AG09319 (cell line): ENCODE measurements at regions not wholly inside any gene's neighbourhood (a gene's known extent, or its start where the extent isn't known, plus 50 kb on each side); places are given as distances from the start of the nearest gene placed in this dataset.
A peak's percentile ranks its signal among the peaks of the same experiment; 100 is the strongest.
"Not testable (repeated sequence)": the region's sequence is repeated elsewhere in the genome, so short reads cannot be mapped to it uniquely, and the experiment has no call there.

ENCODE experiments used
- DNase-seq: peaks from one replicate; pipeline ENCODE4 v3.0.0-alpha.2; 2010; ENCODE audit warnings: low read depth; ENCODE audit errors: extremely low read depth
- TF ChIP-seq, protein P1 (sequence below): IDR thresholded peaks from 2 replicates; pipeline ENCODE4 v1.5.1; 2011; ENCODE audit warnings: low read depth, mild to moderate bottlenecking, inconsistent platforms, low read length, moderate library complexity

DNA sequence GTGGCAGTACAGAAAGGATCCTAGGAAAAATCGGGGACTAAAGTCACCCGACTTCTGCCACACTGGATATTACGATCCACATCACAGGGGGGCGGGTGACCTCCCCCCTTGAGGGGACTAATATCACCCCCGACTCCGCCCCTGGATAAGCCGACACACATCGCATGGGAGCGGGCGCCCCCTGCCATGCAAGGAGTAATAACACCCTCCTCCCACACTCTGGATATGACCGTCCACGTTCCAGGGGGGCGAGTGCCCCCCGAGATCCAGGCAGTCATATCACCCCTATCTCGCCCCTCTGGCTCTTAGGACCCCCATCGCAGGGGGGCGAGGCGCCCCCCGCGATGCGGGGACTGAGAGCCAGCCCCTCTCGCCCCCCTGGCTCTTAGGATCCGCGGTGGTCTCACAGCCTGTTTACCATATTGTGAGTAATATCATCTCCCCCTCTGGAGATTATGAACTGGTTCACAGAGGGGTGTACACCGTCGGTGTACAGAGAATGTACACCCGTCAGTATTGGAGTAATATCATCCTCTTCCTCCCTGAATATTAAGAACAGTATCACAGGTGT, 423.0 kb downstream of the DIRAS2 start:
- TF ChIP-seq, protein P1, sequence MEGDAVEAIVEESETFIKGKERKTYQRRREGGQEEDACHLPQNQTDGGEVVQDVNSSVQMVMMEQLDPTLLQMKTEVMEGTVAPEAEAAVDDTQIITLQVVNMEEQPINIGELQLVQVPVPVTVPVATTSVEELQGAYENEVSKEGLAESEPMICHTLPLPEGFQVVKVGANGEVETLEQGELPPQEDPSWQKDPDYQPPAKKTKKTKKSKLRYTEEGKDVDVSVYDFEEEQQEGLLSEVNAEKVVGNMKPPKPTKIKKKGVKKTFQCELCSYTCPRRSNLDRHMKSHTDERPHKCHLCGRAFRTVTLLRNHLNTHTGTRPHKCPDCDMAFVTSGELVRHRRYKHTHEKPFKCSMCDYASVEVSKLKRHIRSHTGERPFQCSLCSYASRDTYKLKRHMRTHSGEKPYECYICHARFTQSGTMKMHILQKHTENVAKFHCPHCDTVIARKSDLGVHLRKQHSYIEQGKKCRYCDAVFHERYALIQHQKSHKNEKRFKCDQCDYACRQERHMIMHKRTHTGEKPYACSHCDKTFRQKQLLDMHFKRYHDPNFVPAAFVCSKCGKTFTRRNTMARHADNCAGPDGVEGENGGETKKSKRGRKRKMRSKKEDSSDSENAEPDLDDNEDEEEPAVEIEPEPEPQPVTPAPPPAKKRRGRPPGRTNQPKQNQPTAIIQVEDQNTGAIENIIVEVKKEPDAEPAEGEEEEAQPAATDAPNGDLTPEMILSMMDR = no peak
- DNase-seq = no peak

DNA sequence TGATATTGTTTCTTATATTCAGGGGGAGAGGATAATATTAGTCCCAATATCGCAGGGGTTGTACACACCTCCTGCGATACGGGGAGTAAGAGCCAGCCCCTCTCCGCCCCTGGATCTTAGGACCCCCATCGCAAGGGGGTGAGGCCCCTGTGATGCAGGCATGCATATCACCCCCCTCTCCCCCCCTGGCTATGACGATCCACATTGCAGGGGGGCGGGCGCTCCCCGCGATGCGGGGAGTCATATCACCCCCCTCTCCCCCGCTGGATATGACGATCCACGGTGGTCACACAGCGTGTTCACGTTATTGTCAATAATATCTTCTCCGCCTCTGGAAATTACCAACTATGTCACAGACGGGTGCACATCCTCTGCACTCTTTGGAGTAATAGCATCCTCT, 420.7 kb downstream of the DIRAS2 start:
- DNase-seq = not testable (repeated sequence)

DNA sequence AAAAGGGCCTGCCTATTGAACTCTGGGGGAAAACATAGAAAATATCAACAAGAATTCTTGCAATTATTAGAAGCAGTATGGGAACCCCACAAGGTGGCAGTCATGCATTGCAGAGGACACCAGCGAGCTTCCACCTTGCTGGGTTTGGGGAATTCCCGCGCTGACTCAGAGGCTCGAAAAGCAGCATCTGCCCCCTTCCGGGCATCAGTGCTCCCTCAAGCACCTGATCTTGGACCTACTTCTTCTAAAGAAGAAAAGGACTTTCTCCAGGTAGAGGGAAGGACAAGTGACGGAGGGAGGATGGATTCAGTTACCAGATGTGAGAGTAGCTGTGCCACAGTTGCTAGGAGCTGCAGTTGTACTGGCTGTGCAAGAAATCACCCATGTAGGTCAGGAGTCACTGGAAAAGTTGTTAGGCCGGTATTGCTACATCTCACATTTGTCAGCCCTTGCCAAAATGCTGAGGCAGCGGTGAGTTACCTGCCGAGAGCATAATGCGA, 415.7 kb downstream of the DIRAS2 start:
- DNase-seq = not testable (repeated sequence)
- TF ChIP-seq, protein P1 = peak; percentile 26

DNA sequence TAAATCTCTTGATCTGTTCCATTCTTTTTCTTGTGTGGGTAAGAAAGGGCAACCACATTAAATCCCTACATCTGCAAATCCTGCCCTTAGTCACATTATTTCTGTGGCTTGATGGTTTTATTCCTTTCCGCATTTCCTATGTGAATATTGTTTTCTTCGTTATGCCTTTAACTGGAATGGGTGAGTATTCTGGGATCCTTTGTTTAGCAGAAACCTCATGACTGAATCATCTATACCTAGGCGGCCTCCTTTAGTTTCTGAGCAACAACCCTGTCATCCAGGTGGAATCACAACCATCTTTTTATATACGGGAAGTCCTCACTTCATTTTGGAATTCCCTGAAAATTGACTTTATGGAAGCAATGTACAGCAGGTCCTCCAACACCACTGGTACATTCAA, 409.5 kb downstream of the DIRAS2 start:
- not testable (repeated sequence) for DNase-seq

DNA sequence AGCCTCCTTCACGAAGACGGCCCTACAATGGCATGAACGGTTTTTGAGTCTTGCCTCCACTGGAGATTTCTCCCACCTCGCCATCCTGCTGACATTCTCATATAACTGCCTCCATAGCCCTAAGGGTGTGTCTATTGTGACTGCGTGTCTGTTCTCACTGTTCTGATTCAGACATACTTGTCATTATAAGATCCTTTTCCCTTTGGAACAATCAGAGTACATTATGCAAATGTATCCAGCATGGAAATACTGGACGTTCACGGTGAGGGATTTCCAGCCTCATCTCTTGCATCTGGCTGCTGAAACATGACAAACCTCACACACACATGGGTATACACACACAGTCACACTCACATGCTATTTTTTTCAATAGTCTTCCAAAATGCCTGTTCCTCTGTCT, 402.1 kb downstream of the DIRAS2 start:
- TF ChIP-seq, protein P1 = no peak
- no peak for DNase-seq

DNA sequence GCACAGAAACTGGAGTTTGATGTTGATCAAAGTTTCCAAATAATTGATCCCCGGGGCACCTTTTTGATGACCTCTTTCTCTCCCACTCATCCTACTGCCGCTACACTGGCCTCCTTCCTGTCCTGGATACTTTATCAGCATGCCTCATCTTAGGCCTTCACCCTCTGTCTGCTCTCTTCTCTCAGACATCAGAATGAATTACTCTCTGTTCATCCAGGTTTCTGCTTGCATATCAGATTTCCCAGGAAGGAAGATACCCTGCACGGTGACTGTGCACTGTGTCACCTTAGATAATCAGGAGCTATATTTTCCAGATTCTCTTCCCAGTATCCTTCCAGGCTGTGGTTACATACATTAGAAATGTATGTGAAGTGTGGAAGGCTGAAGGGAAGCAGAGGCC, 397.0 kb downstream of the DIRAS2 start:
- TF ChIP-seq, protein P1 = no peak
- no peak for DNase-seq

DNA sequence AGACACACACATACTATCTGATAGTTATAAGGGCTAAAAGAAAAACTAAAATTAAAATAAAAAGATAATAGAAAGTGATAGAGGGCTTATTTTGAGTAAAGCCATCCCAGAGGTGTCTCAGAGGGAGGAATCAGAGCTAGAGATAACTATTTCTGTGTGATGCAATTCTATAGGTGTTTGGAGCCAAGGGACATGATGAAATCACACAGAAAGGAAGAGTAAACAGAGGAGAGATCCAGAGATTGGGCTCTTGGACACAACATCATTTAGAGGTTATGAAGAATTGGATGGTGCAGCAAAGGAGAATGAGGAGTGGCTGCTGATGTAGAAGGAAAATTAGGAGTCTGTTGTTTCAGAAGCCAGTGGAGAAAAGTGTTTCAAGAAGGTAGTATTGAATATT, 393.5 kb downstream of the DIRAS2 start:
- TF ChIP-seq, protein P1 = no peak
- DNase-seq = no peak

DNA sequence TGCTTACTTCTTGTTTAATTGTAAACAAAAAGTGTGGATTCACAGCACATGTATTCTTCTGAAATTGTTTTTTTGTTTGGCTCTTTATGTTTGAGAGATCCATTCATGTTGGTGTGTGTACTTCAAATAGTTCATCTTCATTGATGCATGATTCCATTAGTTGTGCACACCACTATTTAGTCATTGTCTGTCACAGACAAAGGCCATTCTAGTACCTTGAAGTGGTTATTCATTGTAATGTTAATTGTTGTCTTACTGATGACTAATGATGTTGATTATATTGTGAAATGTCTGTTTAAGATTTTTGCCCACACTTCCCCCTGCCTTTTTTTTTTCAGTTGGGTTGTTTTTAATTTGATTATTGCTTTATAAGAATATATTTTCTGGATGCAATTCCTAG, 391.3 kb downstream of the DIRAS2 start:
- no peak for DNase-seq
- TF ChIP-seq, protein P1 = no peak
